GM21447 (cell line): ENCODE measurements at regions not wholly inside any gene's neighbourhood (a gene's known extent, or its start where the extent isn't known, plus 50 kb on each side); places are given as distances from the start of the nearest gene placed in this dataset.

Source experiments
- ATAC-seq: cut with Tn5 transposase; IDR thresholded peaks from one replicate; pipeline ENCODE4 v1.9.1; 2021; ENCODE audit not compliant: unreplicated experiment

DNA sequence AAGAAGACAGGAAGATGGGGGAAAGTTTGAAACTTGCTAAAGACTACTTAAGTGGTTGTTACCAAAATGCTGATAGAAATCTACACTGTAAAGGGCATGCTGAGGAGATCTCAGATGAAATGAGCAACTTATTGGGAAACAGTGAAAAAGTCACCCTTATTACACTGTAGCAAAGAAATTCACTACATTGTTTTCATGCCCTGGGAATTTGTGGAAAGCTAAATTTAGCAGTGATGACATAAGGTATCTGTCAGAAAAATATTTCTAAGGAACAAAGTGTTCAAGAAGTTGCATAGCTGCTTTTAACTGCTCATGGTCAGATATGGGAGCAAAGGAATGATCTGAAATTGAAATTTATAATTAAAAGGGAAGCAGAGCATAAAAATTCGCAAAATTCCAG lies 702.4 kb upstream of the LRRC4C start:
- no peak for ATAC-seq

DNA sequence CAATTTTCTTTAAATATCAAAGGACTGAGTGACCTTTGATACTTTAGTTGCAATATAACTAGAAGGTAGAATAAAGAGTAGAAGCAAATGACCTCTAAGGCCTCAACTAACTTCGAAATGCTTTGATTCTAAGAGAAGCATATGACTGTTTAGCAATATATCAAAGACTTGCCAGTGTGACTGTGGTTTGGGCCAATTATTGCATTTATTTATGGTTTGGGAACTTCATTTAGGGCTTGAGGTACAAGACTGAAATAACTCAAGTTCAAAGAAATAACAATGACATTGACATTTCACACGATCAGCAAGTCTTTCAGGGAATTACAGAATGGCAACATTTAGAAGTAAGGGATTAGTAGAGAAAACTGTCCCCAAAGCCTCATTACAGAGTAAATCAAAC lies 709.7 kb upstream of the LRRC4C start:
- no peak for ATAC-seq

DNA sequence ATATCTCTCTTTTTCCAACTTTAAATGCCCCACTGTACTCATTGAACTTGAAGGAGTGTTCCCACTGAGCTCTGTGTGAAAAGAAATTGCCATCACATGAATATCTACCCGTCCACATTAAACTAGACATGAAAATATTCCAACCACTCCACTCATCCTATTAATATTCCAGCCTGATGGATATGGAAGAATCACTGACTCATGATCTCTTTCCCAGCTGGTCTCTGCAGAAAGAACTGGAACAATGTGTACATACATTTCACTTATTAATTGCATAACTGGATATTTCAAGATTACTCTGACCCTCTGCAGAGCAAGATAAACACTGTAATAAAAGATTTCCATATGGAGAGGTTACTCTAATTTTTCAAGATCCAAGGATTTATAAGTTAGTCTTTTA lies 711.1 kb upstream of the LRRC4C start:
- no peak for ATAC-seq

DNA sequence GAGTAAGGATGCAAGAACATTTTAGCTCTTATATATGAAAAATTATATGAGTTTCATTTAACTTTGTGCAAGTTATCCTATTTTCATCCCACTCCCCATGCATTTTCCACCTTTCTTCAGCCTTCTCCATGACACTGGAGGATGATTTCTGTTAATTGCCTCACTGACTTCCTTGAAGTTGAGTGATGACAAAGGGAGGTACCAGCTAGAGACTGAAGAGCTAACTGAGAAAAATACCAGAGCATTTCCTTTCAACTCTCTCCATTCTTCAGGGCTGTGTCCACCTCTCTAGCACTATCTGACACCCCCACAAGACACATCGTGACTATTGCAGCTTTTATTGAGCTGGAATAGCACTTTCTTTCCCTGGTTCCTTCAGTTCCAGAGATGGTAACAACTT lies 711.6 kb upstream of the LRRC4C start:
- no peak for ATAC-seq

DNA sequence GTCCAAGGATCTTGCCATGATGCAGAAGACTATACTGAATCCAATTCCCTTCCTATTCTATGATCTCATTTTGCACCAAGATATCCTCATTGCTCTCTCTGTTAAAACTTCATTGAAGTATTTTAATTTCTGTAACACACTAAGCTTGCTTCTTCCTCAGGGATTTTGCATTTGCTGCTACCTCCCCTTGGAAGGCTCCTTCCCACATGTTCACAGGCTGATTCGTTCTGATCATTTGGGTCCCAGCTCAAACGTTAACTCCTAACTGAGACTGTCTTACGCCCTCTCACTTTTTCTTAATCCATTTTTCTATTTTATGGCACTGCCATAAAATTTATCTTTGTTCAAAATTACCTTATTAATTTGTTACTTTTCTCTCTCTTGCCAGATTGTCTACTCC lies 713.0 kb upstream of the LRRC4C start:
- no peak for ATAC-seq

DNA sequence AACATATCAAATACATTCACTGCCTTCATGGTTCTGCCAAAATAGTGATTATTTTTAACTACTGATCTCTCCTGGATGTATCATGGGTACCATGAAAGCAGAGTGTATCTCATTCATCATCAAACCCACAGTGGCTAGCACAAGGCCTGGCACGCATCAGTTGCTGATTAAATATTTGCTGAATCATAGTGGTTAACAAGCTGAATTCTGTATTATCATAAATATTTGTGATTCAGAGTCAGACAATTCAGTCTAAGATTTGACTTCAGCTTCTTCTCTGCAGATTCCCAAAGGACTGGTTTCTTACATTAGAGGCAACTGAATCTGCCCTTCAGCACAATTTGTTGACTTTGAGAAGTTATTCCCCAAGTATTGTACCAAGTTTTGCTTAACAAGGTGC lies 715.8 kb upstream of the LRRC4C start:
- no peak for ATAC-seq

DNA sequence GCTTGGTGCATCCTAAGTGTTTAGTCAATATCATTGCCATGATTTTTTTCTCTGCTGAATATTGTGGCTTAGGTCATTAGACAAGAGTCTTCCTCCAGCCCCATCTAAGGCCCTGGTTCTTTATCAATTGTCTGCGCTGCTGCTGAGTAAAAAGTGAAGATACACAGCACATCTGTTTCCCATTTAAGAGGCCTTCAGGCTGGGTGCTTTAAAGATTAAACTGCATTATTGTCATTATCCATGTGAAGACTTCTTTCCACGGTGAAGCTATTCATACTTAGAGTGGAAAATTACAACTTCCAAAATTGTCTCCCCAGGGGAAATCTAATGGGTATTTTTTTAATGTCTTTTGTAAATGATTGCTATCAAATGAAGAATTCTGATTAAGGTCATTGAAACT lies 719.8 kb upstream of the LRRC4C start:
- no peak for ATAC-seq

DNA sequence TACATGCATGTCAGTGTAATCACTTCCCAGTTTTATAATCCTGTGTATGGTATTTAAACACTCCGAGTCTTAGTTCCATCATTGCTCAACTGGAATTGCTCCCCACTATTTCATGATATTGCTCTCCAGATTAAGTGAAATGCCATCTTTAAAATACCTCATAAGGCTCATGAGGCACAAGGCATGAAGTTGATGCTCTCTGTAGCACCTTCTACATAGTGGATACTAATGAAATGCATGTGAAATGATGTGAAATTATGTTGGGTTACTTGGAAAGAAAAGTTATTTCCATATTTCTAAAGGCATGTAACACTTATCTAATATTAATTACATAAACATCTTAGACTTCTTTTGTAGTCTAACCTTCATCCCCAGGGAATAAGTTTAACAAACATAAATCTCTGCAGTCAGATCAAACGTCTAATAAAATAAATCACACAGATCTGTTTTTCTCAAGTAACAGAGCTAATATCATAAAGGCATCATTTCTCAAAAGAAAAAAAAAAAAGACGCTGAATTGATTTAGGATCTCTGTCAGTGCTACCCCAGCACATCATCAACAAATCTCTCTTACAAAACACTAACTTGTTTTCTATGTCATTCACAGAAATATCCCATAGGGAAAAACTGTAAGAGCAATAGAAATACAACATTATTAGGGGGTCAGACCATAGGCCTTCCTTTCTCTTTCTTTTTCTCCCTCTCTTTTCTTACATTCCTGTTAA lies 736.0 kb upstream of the LRRC4C start:
- no peak for ATAC-seq

DNA sequence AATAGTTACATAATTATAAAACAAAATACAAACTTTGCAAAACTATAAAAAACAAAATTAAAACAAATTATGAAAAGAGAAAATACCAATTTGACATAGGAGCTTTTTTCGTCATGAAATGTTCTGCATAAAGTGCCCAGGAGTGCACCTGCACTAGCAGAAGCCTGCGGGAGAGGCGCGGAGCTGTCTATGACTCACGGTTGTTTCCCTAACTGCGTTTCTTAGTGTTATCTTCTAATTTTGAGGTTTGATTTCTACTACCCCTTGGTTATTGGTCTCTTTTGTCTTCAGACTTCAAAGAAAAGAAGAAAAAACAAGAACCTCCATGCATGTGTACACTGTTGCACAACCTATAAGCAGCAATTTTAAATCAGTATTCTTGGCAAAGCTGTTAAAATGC lies 740.9 kb upstream of the LRRC4C start:
- ATAC-seq = no peak

DNA sequence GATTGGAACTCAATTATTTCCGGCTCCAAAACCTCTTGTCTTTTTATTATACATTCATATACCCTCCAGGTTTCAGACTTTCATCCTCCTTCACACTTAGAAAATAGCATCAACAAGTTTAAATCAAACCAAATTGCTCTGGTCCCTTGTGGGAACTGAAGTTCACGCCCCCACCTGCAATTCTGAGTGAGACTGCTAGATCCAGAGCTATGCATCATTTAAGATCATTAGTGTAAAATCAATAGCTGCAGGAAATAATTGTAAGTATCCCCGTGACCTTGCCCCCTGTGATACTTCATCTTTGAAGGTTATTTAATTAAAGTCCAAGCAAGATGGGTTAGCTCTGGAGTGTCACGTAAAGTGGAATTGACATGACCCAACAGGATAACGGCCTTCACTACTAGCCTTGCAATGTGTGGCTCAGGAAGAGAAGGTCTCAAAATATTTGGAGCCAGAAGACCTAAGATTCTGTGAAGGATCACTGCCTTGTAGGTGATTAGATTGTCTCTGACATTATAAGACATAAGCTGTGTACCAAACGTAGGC lies 742.2 kb upstream of the LRRC4C start:
- no peak for ATAC-seq

DNA sequence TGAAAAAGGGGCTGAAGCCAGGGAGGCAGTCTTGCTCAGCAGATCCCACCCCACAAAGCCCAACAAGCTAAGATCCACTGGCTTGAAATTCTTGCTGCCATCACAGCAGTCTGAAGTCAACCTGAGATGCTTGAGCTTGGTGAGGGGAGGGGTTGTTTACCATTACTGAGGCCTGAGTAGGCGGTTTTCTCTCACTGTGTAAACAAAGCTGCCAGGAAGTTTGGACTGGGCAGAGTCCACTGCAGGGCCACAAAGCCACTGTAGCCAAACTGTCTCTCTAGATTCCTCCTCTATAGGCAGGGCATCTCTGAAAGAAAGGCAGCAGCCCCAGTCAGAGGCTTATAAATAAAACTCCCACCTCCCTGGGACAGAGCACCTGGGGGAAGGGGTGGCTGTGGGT lies 746.1 kb upstream of the LRRC4C start:
- ATAC-seq = no peak

DNA sequence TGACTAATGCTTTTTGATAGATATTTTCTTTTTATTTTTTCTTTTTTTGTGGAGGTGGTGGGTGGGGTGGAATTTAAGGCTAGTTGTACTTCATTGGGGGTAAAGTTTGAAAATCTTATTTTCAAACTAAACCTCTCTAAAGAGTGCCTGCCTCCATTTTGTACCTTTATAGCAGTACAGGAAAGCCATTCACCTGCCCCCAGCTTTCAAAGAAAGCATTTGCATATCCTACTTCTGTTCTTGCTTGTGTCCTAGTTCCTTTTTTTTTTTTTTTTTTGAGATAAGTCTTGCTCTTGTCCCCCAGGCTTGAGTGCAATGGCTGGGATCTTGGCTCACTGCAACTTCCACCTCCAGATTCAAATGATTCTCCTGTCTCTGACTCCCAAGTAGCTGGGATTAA lies 766.2 kb upstream of the LRRC4C start:
- no peak for ATAC-seq

DNA sequence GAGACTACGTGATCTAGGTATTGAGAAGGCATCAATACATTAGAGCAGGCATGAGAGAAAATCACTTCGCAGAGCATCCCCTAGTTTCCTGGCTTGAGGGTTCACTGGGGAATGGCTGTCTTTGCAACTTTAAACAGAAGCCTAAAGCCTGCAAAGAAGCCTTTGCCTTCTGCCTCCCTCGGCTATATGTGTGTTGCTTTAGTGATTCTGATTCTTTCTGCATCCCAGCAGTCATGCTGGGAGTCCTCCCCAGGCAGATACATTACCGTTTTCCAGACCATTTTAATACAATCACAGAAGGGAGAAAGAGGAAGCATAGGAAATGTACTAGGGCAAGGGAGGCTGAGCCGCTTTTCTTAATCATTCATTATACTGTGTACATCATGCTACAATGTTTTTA lies 773.2 kb upstream of the LRRC4C start:
- no peak for ATAC-seq

DNA sequence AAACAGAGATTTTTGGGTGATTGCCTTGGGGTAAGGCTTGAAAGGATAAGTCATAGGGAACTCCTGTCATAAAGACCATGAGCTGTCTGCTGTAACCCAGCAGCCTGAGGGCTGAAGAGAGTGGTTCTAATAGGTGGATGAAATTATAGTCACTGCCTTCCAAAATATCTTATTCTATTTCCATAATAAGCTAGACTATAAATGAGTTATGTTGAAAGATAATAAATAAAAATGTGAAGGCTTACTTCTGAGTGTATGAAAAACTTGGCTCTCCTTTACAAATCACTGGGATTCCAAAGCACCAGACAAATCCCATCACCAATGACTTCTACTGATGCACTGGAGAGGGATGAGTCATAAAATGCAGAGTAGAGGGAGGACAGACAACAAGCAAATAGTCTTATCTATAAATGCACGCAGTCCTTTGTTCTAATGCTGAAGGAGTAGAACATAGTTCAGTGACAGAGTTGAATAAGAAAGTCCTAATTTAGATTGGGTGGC lies 775.0 kb upstream of the LRRC4C start:
- ATAC-seq = no peak

DNA sequence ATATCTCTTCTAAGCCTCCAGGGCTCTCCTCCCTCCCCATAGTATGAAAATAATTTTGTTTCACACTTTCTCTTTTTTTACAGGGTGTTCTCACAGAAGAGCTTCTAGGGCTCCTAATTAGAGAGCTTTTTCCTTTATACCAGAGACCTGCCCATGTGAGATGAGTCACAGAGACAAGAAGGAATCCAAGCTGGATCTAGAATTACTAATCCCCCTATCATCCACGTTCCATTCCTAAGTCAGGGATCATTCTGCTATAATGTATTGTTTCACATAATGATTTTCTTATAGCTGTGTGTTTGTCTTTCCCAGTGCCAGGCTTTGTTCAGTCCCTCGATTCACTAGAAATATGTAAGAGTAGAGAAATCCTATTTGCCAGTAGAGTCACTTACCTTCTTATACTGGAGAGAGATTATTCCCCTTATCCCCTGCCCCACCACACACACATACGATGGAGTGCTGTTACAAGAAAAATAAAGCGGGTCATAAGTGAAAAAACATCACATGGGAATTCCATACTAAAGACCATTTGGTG lies 778.3 kb upstream of the LRRC4C start:
- ATAC-seq = no peak

DNA sequence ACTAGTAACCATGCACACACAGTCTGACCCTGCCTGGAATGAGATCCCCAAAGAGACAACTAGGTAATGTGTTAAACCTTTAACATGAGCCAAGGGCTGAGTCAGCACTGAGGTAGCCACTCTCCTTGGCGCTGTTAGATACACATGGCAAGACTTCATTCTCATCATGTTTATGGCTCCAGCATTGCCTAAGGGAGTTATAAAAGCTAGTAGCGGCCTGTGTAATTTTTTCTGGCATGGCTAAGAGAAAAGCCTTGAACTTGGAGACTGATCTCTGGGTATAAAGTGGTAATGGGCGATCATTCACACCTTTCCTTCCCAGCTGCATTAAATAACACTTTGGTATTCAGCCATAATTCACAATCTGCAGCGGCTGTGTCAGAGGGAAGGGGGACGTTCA lies 779.7 kb upstream of the LRRC4C start:
- no peak for ATAC-seq

DNA sequence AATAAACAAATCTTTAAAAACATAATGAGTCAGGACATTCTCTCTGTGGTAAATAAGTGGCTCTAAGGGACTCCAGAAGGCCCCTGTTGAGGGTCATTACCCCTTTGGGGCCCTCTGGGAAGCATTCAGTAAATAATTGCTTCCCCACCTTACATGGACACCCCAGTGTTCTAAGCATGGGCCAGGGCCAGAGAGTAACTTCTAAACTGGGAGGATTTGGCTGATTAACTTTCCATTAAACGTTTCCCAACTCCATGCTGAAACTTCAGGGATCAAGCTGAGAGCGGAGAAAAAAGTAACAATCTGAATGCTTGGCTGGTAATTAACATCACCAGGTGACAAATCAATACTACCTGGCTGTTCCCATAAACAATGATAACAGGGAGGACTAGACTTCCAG lies 783.9 kb upstream of the LRRC4C start:
- no peak for ATAC-seq

DNA sequence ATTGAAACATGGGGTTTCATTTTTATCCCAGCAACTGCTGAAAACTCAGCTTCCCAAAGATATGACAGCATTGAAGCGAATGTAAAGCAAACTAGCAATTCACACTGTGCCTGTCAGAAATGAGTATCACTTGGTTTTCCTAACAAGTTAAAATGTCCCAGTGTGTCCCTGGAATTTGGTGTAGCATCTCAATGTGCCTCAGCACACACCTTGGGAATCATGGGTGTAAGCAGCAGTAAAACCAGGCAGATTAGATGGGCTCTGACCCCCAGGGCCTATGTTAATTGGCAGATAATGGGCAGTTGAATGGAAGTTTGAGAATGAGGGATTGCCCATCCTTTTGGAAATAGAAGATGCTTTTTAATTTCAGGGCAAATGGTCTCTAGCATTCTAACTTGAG lies 784.9 kb upstream of the LRRC4C start:
- ATAC-seq = no peak

DNA sequence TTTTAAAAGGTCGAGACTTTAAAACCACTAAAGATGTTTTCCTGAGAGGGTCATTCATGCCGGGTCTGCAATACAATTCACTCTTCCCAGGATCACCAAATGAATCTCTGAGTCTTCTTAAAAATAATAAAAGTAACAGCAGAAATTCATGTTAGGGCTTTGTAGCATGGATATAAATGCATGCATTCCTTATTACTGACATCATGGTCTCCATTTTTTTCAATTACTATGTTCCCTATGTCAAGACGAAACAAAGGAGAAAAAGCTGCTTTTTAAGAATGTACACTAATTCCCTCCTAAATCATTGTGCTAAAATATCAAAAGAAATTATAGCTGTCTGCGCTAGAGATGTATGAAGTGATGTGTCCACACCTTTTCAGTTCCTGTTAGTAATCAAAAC lies 789.9 kb upstream of the LRRC4C start:
- ATAC-seq = no peak

DNA sequence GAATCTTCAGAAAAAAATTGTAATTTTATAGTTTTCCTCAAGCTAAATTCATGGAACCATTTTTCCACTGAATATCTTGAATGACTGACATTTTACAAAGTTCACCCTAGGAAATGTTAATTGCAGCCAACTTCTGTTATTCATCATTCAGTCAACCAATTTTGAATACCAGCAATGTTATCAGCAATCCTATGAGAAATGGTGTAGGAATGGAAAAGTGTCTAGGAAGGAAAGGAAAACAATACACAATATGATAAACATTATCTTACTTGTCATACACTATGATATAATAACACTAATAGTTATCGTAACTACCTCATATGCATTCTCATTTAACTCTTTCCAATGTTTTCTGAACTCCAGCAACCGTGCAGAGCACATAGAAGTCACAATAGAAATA lies 790.5 kb upstream of the LRRC4C start:
- no peak for ATAC-seq

DNA sequence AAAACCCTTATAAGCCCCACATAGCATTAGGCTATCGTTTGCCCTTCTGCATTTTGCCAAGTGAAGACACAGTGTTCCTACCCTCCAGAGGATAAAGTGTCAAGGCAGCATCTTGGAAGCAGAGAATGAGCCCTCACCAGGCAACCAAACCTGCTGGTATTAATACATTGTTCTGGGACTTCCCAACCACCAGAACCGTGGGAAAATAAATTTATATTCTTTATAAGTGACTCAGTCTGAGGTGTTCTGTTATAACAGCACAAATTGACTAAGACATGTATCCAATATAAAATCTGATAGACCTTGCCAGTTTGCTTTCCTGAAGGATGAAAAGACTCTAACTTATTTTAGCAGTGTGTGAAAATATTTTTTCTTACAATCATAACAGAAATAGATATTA lies 792.5 kb upstream of the LRRC4C start:
- ATAC-seq = no peak

DNA sequence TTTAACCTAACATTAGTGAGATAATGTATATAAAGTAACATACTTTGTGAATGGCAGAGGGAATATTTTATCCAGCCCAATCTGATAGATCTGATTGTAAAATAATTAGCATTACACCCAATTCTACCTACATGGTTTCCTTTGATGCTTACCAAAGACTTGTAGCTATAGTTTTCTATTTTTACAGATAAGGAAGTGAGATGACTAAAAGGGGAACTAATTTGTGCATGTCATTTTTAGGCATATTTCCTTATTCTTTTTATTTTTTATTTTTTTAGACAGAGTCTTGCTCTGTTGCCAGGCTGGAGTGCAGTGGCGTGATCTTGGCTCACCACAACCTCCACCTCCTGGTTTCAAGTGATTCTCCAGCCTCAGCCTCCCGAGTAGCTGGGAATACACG lies 793.7 kb upstream of the LRRC4C start:
- no peak for ATAC-seq

DNA sequence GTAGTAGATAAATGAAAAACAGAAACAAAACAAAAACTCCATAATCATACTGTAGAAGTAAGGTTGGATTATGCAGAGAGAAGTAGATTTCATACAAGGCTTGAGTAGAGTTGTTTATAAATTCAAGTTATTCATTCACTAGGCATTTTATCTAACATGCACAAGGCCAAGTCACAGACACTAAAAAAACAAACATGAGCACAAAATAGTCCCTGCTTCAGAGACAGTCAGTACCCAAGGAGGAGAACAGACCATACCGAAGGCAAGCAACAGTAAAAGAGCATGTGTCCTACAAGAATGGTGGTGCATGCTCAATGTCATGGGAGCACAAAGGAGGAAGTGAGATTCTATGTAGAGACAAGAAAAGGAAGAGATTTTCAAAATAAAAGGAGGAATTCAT lies 796.5 kb upstream of the LRRC4C start:
- ATAC-seq = no peak
